SK-N-MC (cell line): ENCODE measurements at regions not wholly inside any gene's neighbourhood (a gene's known extent, or its start where the extent isn't known, plus 50 kb on each side); places are given as distances from the start of the nearest gene placed in this dataset.

Experiments
- EZH2 ChIP-seq: fragments of 200-600 bp; sonication (generic); IDR thresholded peaks from one replicate; pipeline ENCODE4 v1.6.1; 2017; ENCODE audit warnings: antibody characterized with exemption
- POLR2AphosphoS5 ChIP-seq: IDR thresholded peaks from 2 replicates; pipeline ENCODE4 v1.6.1; 2012; ENCODE audit warnings: mild to moderate bottlenecking, low read depth, low read length, borderline replicate concordance

DNA sequence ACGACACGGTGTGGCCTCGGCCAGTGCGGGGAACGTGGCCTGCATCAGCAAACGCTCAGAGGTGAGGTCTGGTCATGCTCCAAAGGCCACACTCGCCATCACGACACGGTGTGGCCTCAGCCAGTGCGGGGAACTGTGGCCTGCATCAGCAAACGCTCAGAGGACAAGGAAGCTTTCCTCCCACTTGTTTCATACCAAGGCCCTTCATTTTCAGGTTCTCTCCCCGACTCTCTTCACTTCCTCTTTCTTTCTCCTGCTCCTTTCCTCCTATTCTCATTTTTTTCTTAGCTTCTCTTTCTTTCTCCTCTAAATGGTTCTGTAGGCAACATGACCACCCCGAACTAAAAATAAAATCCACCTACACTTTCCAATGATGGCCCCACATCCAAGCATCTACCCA lies 384.4 kb upstream of the SHH start:
- no peak for TF ChIP-seq POLR2AphosphoS5
- TF ChIP-seq EZH2 = no peak
